GM10266 (cell line): ENCODE measurements at regions not wholly inside any gene's neighbourhood (a gene's known extent, or its start where the extent isn't known, plus 50 kb on each side); places are given as distances from the start of the nearest gene placed in this dataset.

Experiments
- DNase-seq: peaks from one replicate; pipeline ENCODE4 v3.0.0; 2012; ENCODE audit errors: extremely low spot score
- TF ChIP-seq, protein P1 (sequence below): IDR thresholded peaks from 2 replicates; pipeline ENCODE4 v1.5.1; 2012; ENCODE audit warnings: mild to moderate bottlenecking, low read depth; ENCODE audit not compliant: control insufficient read depth, insufficient read depth; ENCODE audit errors: missing control alignments

GRCh38 chr6:163945808-163946207 lies 531.3 kb downstream of the QKI start:
- TF ChIP-seq, protein P1, sequence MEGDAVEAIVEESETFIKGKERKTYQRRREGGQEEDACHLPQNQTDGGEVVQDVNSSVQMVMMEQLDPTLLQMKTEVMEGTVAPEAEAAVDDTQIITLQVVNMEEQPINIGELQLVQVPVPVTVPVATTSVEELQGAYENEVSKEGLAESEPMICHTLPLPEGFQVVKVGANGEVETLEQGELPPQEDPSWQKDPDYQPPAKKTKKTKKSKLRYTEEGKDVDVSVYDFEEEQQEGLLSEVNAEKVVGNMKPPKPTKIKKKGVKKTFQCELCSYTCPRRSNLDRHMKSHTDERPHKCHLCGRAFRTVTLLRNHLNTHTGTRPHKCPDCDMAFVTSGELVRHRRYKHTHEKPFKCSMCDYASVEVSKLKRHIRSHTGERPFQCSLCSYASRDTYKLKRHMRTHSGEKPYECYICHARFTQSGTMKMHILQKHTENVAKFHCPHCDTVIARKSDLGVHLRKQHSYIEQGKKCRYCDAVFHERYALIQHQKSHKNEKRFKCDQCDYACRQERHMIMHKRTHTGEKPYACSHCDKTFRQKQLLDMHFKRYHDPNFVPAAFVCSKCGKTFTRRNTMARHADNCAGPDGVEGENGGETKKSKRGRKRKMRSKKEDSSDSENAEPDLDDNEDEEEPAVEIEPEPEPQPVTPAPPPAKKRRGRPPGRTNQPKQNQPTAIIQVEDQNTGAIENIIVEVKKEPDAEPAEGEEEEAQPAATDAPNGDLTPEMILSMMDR: no peak
- DNase-seq: no peak

GRCh38 chr6:163944897-163945296 lies 530.4 kb downstream of the QKI start:
- TF ChIP-seq, protein P1: no peak
- no peak for DNase-seq

GRCh38 chr6:163943607-163944385 lies 529.3 kb downstream of the QKI start:
- no peak for DNase-seq
- TF ChIP-seq, protein P1: no peak

- no peak for DNase-seq
- TF ChIP-seq, protein P1: no peak
Measured at GRCh38 chr6:163942790-163943189, 528.3 kb downstream of the QKI start.

DNA sequence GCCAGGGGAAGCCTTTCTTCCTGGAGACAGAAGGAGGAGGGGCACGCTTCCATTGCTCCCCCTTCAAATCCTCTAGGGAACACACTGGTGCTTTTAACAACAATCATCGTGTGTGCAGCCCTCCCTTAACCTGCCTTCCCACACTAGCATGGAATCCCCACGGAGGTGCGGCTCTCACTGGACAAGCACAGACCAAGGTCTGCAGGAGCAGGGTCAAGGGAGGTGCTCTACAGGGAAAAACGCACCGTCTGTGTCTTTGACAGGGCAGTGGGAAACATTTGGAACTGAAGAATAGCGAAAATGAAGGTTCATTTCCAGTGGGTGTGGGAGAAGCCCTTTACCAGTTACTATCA lies 527.1 kb downstream of the QKI start:
- TF ChIP-seq, protein P1: no peak
- no peak for DNase-seq

GRCh38 chr6:163940705-163941623 lies 526.4 kb downstream of the QKI start:
- TF ChIP-seq, protein P1: no peak
- DNase-seq: no peak

DNA sequence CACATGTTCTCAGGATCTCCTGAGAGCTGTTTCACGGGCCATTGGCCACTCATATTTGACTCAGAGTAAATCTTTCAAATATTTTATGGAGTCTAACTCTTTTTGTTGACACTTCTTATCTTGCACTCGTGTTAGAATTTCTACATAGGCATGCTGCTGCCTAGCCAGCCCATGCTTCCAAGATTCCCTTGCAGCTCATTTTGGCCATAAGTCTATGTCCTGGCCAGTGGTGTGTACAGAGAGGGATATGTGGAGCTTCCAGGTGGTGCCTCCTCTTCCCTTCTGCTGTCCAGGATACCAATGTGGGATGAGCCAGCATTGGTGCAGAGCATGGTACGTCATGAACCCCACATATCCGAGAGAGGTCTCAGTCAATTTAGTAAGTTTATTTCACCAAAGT lies 522.6 kb downstream of the QKI start:
- TF ChIP-seq, protein P1: no peak
- no peak for DNase-seq
